ENCODE measurements at regions not wholly inside any gene's neighbourhood (a gene's known extent, or its start where the extent isn't known, plus 50 kb on each side); places are given as distances from the start of the nearest gene placed in this dataset.

- TF ChIP-seq CTCF (IDR thresholded peaks at IDR 0.05) (no peak), POLR2A (IDR thresholded peaks at IDR 0.05) (no peak)
Observed at GRCh38 chr16:64361753-64362152, 760.1 kb downstream of the CDH11 start.

All from testis (tissue), 2 donors.